Loucy (cell line): ENCODE measurements at regions not wholly inside any gene's neighbourhood (a gene's known extent, or its start where the extent isn't known, plus 50 kb on each side); places are given as distances from the start of the nearest gene placed in this dataset.

Source experiments
- H2AFZ ChIP-seq: fragments of 200-600 bp; sonication (generic); 2 replicates; pipeline ENCODE4 v1.6.0; 2016; ENCODE audit warnings: antibody characterized with exemption, mild to moderate bottlenecking, low read length, moderate library complexity
- H3F3A ChIP-seq: fragments of 200-600 bp; 2 replicates; pipeline ENCODE4 v1.6.0; 2016; ENCODE audit warnings: antibody characterized with exemption, low read depth, mild to moderate bottlenecking
- H3K27me3 ChIP-seq: fragments of 200-600 bp; sonication (generic); 2 replicates; pipeline ENCODE4 v1.6.1; 2014; ENCODE audit warnings: low read length, mild to moderate bottlenecking; ENCODE audit not compliant: insufficient read depth, poor library complexity, severe bottlenecking
- H3K36me3 ChIP-seq: fragments of 200-600 bp; sonication (generic); 2 replicates; pipeline ENCODE4 v1.6.1; 2016; ENCODE audit warnings: low read length; ENCODE audit not compliant: insufficient read depth
- H3K4me1 ChIP-seq: fragments of 200-600 bp; sonication (generic); 2 replicates; pipeline ENCODE4 v1.5.1; 2014; ENCODE audit warnings: low read length, mild to moderate bottlenecking; ENCODE audit not compliant: insufficient read depth, poor library complexity, severe bottlenecking
- H3K4me2 ChIP-seq: fragments of 200-600 bp; sonication (generic); 2 replicates; pipeline ENCODE4 v1.6.0; 2014; ENCODE audit warnings: antibody characterized with exemption, low read length, low read depth, mild to moderate bottlenecking; ENCODE audit not compliant: poor library complexity, severe bottlenecking
- H3K4me3 ChIP-seq: fragments of 200-600 bp; sonication (generic); 2 replicates; pipeline ENCODE4 v1.5.1; 2014; ENCODE audit warnings: low read length, mild to moderate bottlenecking, mixed read lengths; ENCODE audit not compliant: poor library complexity, severe bottlenecking
- H3K79me2 ChIP-seq: fragments of 200-600 bp; sonication (generic); 2 replicates; pipeline ENCODE4 v1.6.1; 2014; ENCODE audit warnings: low read length; ENCODE audit not compliant: insufficient read depth
- H3K9ac ChIP-seq: fragments of 200-600 bp; sonication (generic); 2 replicates; pipeline ENCODE4 v1.6.0; 2014; ENCODE audit warnings: mild to moderate bottlenecking, low read depth, low read length, moderate library complexity; ENCODE audit not compliant: poor library complexity, severe bottlenecking
- H3K9me2 ChIP-seq: fragments of 200-600 bp; sonication (generic); replicated peaks from 2 replicates; pipeline ENCODE4 v1.6.1; 2016; ENCODE audit warnings: low read depth, low read length, mixed read lengths
- H3K9me3 ChIP-seq: fragments of 200-600 bp; sonication (generic); 2 replicates; pipeline ENCODE4 v1.6.1; 2014; ENCODE audit warnings: mild to moderate bottlenecking, antibody characterized with exemption, low read length, low read depth; ENCODE audit not compliant: insufficient read depth
- H4K20me1 ChIP-seq: fragments of 200-600 bp; sonication (generic); 2 replicates; pipeline ENCODE4 v1.6.0; 2014; ENCODE audit warnings: antibody characterized with exemption, low read length, mild to moderate bottlenecking; ENCODE audit not compliant: insufficient read depth, poor library complexity, severe bottlenecking
- CTCF ChIP-seq: fragments of 200-600 bp; sonication (generic); conservative IDR thresholded peaks from 2 replicates; pipeline ENCODE4 v1.5.1; 2014; ENCODE audit warnings: mild to moderate bottlenecking, antibody characterized with exemption, low read length
- EZH2phosphoT487 ChIP-seq: fragments of 200-600 bp; IDR thresholded peaks from 2 replicates; pipeline ENCODE4 v1.6.1; 2018; ENCODE audit warnings: antibody characterized with exemption, mild to moderate bottlenecking, moderate library complexity, borderline replicate concordance

DNA sequence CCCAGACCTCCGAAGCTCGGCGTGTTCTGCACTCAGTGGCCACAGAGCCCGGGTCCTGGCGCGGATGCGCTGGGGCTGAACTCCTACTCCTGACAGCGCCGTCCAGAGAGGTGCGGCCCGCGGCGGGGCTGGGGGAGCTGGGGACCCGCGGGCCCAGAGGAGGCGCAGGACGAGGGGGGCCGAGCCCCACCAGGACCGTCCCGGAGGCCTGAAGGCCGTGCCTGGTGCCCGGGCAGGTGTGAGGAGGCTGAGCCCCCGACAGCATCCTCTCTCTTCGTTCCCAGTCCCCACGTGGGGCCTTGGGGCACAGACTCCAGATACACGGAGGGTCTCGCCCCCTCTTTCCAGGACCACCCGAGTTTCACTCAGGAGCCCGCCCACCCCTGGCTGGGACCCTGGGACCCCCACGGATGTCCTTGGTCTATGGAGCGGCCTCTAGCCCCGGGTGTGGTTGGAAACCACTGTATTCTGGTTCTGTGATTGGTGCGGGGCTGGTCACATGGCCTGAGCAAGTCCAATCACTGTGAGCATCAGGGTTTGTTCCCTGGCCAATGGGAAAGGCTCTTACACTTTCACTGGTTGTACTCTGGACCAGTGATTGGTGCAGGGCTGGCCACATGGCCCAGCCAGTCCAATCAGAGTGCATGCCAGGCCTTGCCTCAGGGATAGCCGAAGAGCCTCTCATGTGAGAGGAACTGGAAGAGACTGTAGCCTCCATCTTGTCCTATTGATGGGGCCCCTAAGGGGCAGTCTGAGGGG lies 217.6 kb upstream of the SFSWAP start:
- H4K20me1 ChIP-seq: no peaks in the 10 kb centered on the region
- H3F3A ChIP-seq: no peaks in the 10 kb centered on the region
- no peaks in the 10 kb centered on the region for H3K79me2 ChIP-seq
- H3K4me2 ChIP-seq: no peak overlapping the region
- no peak overlapping the region for H2AFZ ChIP-seq
- no peaks in the 10 kb centered on the region for H3K36me3 ChIP-seq
- no peaks in the 10 kb centered on the region for H3K4me1 ChIP-seq
- TF ChIP-seq EZH2phosphoT487 (no peak), CTCF (no peak)
- peaks cover 3% of the 10 kb centered on the region for H3K27me3 ChIP-seq
- H3K9me3 ChIP-seq: no peaks in the 10 kb centered on the region
- H3K4me3 ChIP-seq: no peak overlapping the region
- H3K9me2 ChIP-seq: no peaks in the 10 kb centered on the region
- H3K9ac ChIP-seq: no peak overlapping the region

DNA sequence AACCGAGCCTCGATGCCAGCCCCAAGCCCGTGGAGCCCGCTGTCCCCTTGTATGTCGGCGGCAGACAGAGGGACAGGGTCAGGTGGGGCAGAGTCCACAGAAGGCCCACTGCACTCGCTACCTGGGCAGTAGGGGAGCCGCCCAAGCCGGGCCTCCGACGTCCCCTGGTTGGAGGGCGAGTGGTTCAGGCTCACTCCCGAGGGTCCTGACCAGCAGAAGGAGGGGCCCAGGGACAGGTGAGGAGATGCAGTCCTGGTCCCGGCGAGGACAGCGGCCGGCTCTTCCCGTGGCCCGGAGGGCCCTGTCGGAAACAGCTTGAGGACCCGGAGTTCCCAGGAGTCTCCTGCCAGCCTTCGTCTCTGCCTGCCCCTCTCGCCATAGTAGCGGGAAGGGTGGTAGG lies 216.7 kb upstream of the SFSWAP start:
- H3K4me3 ChIP-seq: no peak overlapping the region

DNA sequence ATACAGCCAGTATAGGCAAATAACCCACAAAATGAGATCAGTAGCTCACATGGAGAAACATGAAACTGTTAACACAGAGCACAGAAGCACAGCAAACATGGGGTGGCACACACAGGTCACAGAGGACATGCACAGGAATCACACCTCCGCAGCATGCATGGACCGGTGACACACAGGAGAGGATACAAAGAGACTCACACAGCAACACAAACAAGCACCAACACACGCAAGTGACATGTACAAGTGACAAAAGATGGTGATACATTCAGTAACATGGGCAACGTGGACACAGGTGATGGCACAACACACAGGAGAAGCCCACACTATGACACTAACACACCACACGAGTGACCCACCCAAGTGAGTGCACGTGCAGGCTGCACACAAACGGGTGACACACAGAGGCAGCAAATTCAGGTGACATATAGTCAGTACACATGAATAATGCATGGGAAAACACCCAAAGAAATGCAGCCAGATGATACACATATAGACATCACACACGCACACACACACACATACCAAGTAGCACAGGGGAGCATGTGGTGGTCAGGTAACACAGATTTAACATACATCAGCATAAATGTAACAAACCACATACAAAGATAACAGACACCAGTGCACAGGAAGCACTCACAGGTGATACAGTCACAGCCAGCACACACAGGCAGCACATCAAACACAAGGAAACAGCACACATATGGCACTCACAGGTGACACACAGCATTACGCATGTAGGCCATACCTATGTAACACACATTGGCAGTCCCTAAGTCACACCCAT lies 216.0 kb upstream of the SFSWAP start:
- H3K9me3 ChIP-seq: no peaks in the 10 kb centered on the region
- H3K27me3 ChIP-seq: no peaks in the 10 kb centered on the region
- H3K9me2 ChIP-seq: no peaks in the 10 kb centered on the region
- no peak overlapping the region for H3K9ac ChIP-seq
- no peaks in the 10 kb centered on the region for H3K36me3 ChIP-seq
- H3K79me2 ChIP-seq: no peaks in the 10 kb centered on the region
- TF ChIP-seq CTCF (no peak), EZH2phosphoT487 (no peak)
- no peak overlapping the region for H3K4me2 ChIP-seq
- no peak overlapping the region for H2AFZ ChIP-seq
- no peaks in the 10 kb centered on the region for H3K4me1 ChIP-seq
- H4K20me1 ChIP-seq: no peaks in the 10 kb centered on the region
- H3F3A ChIP-seq: no peaks in the 10 kb centered on the region
- no peak overlapping the region for H3K4me3 ChIP-seq

More for the DNA sequence above, 216.7 kb upstream of the SFSWAP start:
- H3K9ac ChIP-seq: no peak overlapping the region
- H4K20me1 ChIP-seq: no peaks in the 10 kb centered on the region
- H3K4me1 ChIP-seq: no peaks in the 10 kb centered on the region
- H3F3A ChIP-seq: no peaks in the 10 kb centered on the region
- H3K4me2 ChIP-seq: no peak overlapping the region
- no peaks in the 10 kb centered on the region for H3K36me3 ChIP-seq
- H3K9me2 ChIP-seq: no peaks in the 10 kb centered on the region
- TF ChIP-seq EZH2phosphoT487: no peak
- TF ChIP-seq CTCF: no peak
- H3K9me3 ChIP-seq: no peaks in the 10 kb centered on the region
- H3K27me3 ChIP-seq: no peaks in the 10 kb centered on the region
- H2AFZ ChIP-seq: no peak overlapping the region
- H3K79me2 ChIP-seq: no peaks in the 10 kb centered on the region
